GM23338 (cell line): ENCODE measurements at regions not wholly inside any gene's neighbourhood (a gene's known extent, or its start where the extent isn't known, plus 50 kb on each side); places are given as distances from the start of the nearest gene placed in this dataset.

Experiments
- ETS1 ChIP-seq: IDR thresholded peaks from 2 replicates; pipeline ENCODE4 v1.6.1; 2016; ENCODE audit warnings: antibody characterized with exemption
- EZH2 ChIP-seq: fragments of 200-600 bp; sonication (generic); IDR thresholded peaks from one replicate; pipeline ENCODE4 v1.8.0; 2017; ENCODE audit warnings: antibody characterized with exemption, mild to moderate bottlenecking, low read depth; ENCODE audit not compliant: unreplicated experiment
- EZH2phosphoT487 ChIP-seq: fragments of 200-600 bp; sonication (generic); IDR thresholded peaks from one replicate; pipeline ENCODE4 v1.8.1; 2018; ENCODE audit warnings: antibody characterized with exemption; ENCODE audit not compliant: unreplicated experiment
- NANOG ChIP-seq: IDR thresholded peaks from 2 replicates; pipeline ENCODE4 v1.6.1; 2016; ENCODE audit warnings: antibody characterized with exemption, borderline replicate concordance
- REST ChIP-seq: IDR thresholded peaks from one replicate; pipeline ENCODE4 v1.6.1; 2018; ENCODE audit warnings: antibody characterized with exemption; ENCODE audit not compliant: unreplicated experiment
- STAT1 ChIP-seq: IDR thresholded peaks from one replicate; pipeline ENCODE4 v1.6.1; 2016; ENCODE audit warnings: antibody characterized with exemption; ENCODE audit not compliant: unreplicated experiment
- ZNF114 ChIP-seq: fragments of 250-450 bp; sonication (Bioruptor Pico); IDR thresholded peaks from 2 replicates; pipeline ENCODE4 v1.5.0; 2020; ENCODE audit warnings: mild to moderate bottlenecking, moderate library complexity
- ZNF331 ChIP-seq: fragments of 250-450 bp; sonication (Bioruptor Pico); IDR thresholded peaks from 2 replicates; pipeline ENCODE4 v1.5.0; 2020; ENCODE audit warnings: low read depth, mild to moderate bottlenecking, moderate library complexity
- ZNF462 ChIP-seq: fragments of 250-450 bp; sonication (Bioruptor Pico); IDR thresholded peaks from 2 replicates; pipeline ENCODE4 v1.5.0; 2020; ENCODE audit warnings: mild to moderate bottlenecking, moderate library complexity

- TF ChIP-seq ZNF462 = no peak
- TF ChIP-seq EZH2 = no peak
- TF ChIP-seq NANOG = no peak
- TF ChIP-seq ZNF331 (CRISPR knock-in tag) = no peak
- TF ChIP-seq EZH2phosphoT487 = no peak
- TF ChIP-seq ETS1 = no peak
- TF ChIP-seq ZNF114 = no peak
- no peak for TF ChIP-seq STAT1
- TF ChIP-seq REST = no peak
These were observed 85.9 kb upstream of the CXCL12 start (continued) for GRCh38 chr10:44470784-44471183.
